A549 (cell line): ENCODE measurements at regions not wholly inside any gene's neighbourhood (a gene's known extent, or its start where the extent isn't known, plus 50 kb on each side); places are given as distances from the start of the nearest gene placed in this dataset.

Experiments
- ATAC-seq, 2 experiments: fragments of 200-7000 bp in 1 of 2; fragments of >200 bp in 1 of 2; cut with Nextera tagmentation in 1 of 2; cut with Tn5 transposase in 1 of 2; 3 replicates each; pipeline versions ENCODE4 v1.8.0 to v1.9.1; 2018 to 2020; ENCODE audit warnings: mild to moderate bottlenecking in 1 of 2, moderate library complexity in 1 of 2
- CTCF ChIA-PET: fragments of 300-600 bp; sonication (Branson Sonifier 250); formaldehyde crosslinking; extraction: SDS; loops from one replicate; lab custom pipeline; 2021; ENCODE audit warnings: antibody characterized with exemption, inconsistent platforms; lab: Yijun Ruan, JAX
- POLR2A ChIA-PET: fragments of 350-600 bp; formaldehyde crosslinking; extraction: SDS; loops from one replicate; lab custom pipeline; 2021; ENCODE audit warnings: antibody characterized with exemption, inconsistent platforms; lab: Yijun Ruan, JAX
- DNase-seq, 2 experiments: peaks; one replicate each; pipeline versions ENCODE4 v3.0.0 to v3.0.0-alpha.2; 2011 to 2016; ENCODE audit warnings: low read depth in 1 of 2, low spot score in 1 of 2
- FAIRE-seq: peaks from 2 replicates; lab custom pipeline; 2011; peaks lifted over from hg19 to GRCh38; lab: Jason Lieb, UNC
- H3K27ac ChIP-seq, 2 experiments: fragments of >200 bp; sonication (Bioruptor Twin); formaldehyde crosslinking; 3 replicates each; pipeline ENCODE4 v1.5.1; 2016 to 2017
- H3K4me1 ChIP-seq: fragments of >200 bp; sonication (Bioruptor Twin); formaldehyde crosslinking; 3 replicates; pipeline ENCODE4 v1.6.1; 2016
- H3K4me2 ChIP-seq: fragments of >200 bp; sonication (Bioruptor Twin); formaldehyde crosslinking; 3 replicates; pipeline ENCODE4 v1.6.1; 2016
- H3K4me3 ChIP-seq: fragments of >200 bp; sonication (Bioruptor Twin); formaldehyde crosslinking; 3 replicates; pipeline ENCODE4 v1.5.1; 2016
- H3K9me3 ChIP-seq: fragments of >200 bp; sonication (Bioruptor Twin); formaldehyde crosslinking; 3 replicates; pipeline ENCODE4 v1.6.1; 2016
- CBX2 ChIP-seq: fragments of 200-600 bp; sonication (generic); IDR thresholded peaks from 2 replicates; pipeline ENCODE4 v1.6.1; 2016; ENCODE audit warnings: low read depth, mild to moderate bottlenecking, borderline replicate concordance
- CEBPB ChIP-seq, 2 experiments: fragments of >200 bp in 1 of 2; sonication (Bioruptor Twin) in 1 of 2; formaldehyde crosslinking in 1 of 2; IDR thresholded peaks; 2 replicates each; pipeline ENCODE4 v1.6.1; 2012 to 2016
- CHD2 ChIP-seq: fragments of 150-350 bp; IDR thresholded peaks from 2 replicates; pipeline ENCODE4 v1.6.1; 2014; ENCODE audit warnings: low read length; ENCODE audit not compliant: partially characterized antibody
- CHD4 ChIP-seq: fragments of 200-600 bp; sonication (generic); IDR thresholded peaks from 2 replicates; pipeline ENCODE4 v1.6.1; 2016; ENCODE audit warnings: antibody characterized with exemption, mild to moderate bottlenecking, borderline replicate concordance
- E2F6 ChIP-seq: IDR thresholded peaks from 2 replicates; pipeline ENCODE4 v1.6.1; 2012; ENCODE audit warnings: low read depth, borderline replicate concordance
- EHMT2 ChIP-seq: fragments of 200-600 bp; sonication (generic); IDR thresholded peaks from 2 replicates; pipeline ENCODE4 v1.6.1; 2016; ENCODE audit warnings: antibody characterized with exemption, low read depth, mild to moderate bottlenecking, moderate library complexity
- EP300 ChIP-seq, 2 experiments: fragments of >200 bp; sonication (Bioruptor Twin); formaldehyde crosslinking; IDR thresholded peaks; 2 replicates in 1 of 2; 3 replicates in 1 of 2; pipeline ENCODE4 v1.6.1; 2016 to 2017
- HDAC2 ChIP-seq: fragments of 200-600 bp; sonication (generic); IDR thresholded peaks from 2 replicates; pipeline ENCODE4 v1.6.1; 2016
- HMGXB4 ChIP-seq: fragments of 250-450 bp; sonication (Bioruptor Pico); IDR thresholded peaks from 2 replicates; pipeline ENCODE4 v1.5.0; 2021; ENCODE audit warnings: mild to moderate bottlenecking, moderate library complexity, borderline replicate concordance
- HOXA7 ChIP-seq: fragments of 250-450 bp; sonication (Bioruptor Pico); IDR thresholded peaks from 2 replicates; pipeline ENCODE4 v1.5.0; 2020; ENCODE audit warnings: mild to moderate bottlenecking, moderate library complexity
- KDM5A ChIP-seq: fragments of 200-600 bp; sonication (generic); IDR thresholded peaks from 2 replicates; pipeline ENCODE4 v1.6.1; 2016; ENCODE audit warnings: antibody characterized with exemption, mild to moderate bottlenecking
- MAZ ChIP-seq: fragments of 150-350 bp; IDR thresholded peaks from 2 replicates; pipeline ENCODE4 v1.6.1; 2014; ENCODE audit warnings: antibody characterized with exemption, low read depth, low read length, borderline replicate concordance
- MYC ChIP-seq: IDR thresholded peaks from 2 replicates; pipeline ENCODE4 v1.6.1; 2012; ENCODE audit warnings: mild to moderate bottlenecking, inconsistent platforms, low read length, improper control_type of control experiment, borderline replicate concordance
- NFE2L2 ChIP-seq: fragments of 150-350 bp; conservative IDR thresholded peaks from 2 replicates; pipeline ENCODE4 v1.6.1; 2014; ENCODE audit warnings: low read length
- NPAS2 ChIP-seq: fragments of 250-450 bp; sonication (Bioruptor Pico); IDR thresholded peaks from 2 replicates; pipeline ENCODE4 v1.8.0; 2022; ENCODE audit warnings: mild to moderate bottlenecking, moderate library complexity, borderline replicate concordance
- PBX3 ChIP-seq: IDR thresholded peaks from 2 replicates; pipeline ENCODE4 v1.6.1; 2012
- POLR2AphosphoS2 ChIP-seq: conservative IDR thresholded peaks from 2 replicates; pipeline ENCODE4 v1.6.1; 2012; ENCODE audit warnings: low read length, improper control_type of control experiment, inconsistent platforms
- RARB ChIP-seq: fragments of 250-450 bp; sonication (Bioruptor Pico); IDR thresholded peaks from 2 replicates; pipeline ENCODE4 v1.8.0; 2021; ENCODE audit warnings: mild to moderate bottlenecking, moderate library complexity
- RFX5 ChIP-seq: fragments of 450-650 bp; IDR thresholded peaks from 2 replicates; pipeline ENCODE4 v1.7.1; 2014; ENCODE audit warnings: antibody characterized with exemption, mild to moderate bottlenecking, moderate library complexity
- RNF2 ChIP-seq: fragments of 200-600 bp; sonication (generic); IDR thresholded peaks from 2 replicates; pipeline ENCODE4 v1.6.1; 2016; ENCODE audit warnings: low read depth, mild to moderate bottlenecking, antibody characterized with exemption, moderate library complexity, borderline replicate concordance
- SREBF2 ChIP-seq: fragments of 450-650 bp; IDR thresholded peaks from 2 replicates; pipeline ENCODE4 v1.6.1; 2014; ENCODE audit warnings: mild to moderate bottlenecking, moderate library complexity
- TP53 ChIP-seq: fragments of 250-450 bp; sonication (Bioruptor Pico); IDR thresholded peaks from 2 replicates; pipeline ENCODE4 v1.5.0; 2021; ENCODE audit warnings: mild to moderate bottlenecking, moderate library complexity
- ZFP36 ChIP-seq: fragments of 450-650 bp; IDR thresholded peaks from 2 replicates; pipeline ENCODE4 v1.6.1; 2014; ENCODE audit warnings: borderline replicate concordance; ENCODE audit not compliant: partially characterized antibody
- ZNF302 ChIP-seq: fragments of 250-450 bp; sonication (Bioruptor Pico); IDR thresholded peaks from 2 replicates; pipeline ENCODE4 v1.9.0; 2021; ENCODE audit warnings: inconsistent platforms, mild to moderate bottlenecking, moderate library complexity
- ZSCAN20 ChIP-seq: fragments of 250-450 bp; sonication (Bioruptor Pico); IDR thresholded peaks from 2 replicates; pipeline ENCODE4 v1.8.0; 2022; ENCODE audit warnings: mild to moderate bottlenecking, moderate library complexity
- WGBS: methylation state at CpG from one replicate; pipeline ENCODE4 v1.1.6; 2017; ENCODE audit errors: missing lambda C conversion rate; 5-methylcytosine and 5-hydroxymethylcytosine counted together

- H3K9me3 ChIP-seq, result peaks cover 3% of the 10 kb centered on the region; the same call in 1 of the 3 replicates
- 11% methylated on average over 4 of the region's 4 CpGs for WGBS
- DNase-seq, result no peak
- H3K4me3 ChIP-seq, result no peak overlapping the region
- ChIA-PET POLR2A (no interaction called here), CTCF (no interaction called here)
- H3K27ac ChIP-seq, result no peak overlapping the region
- no peak for ATAC-seq
- FAIRE-seq, result no peak
- H3K4me2 ChIP-seq, result no peak overlapping the region
- TF ChIP-seq KDM5A, result no peak
- TF ChIP-seq CEBPB (IDR thresholded peaks at IDR 0.05), result no peak
- no peak for TF ChIP-seq RNF2
- TF ChIP-seq NFE2L2, result no peak
- TF ChIP-seq PBX3, result no peak
- no peak for TF ChIP-seq CHD2
- TF ChIP-seq RFX5, result no peak
- no peak for TF ChIP-seq E2F6
- TF ChIP-seq POLR2AphosphoS2, result no peak
- TF ChIP-seq NPAS2 (CRISPR knock-in tag), result no peak
- TF ChIP-seq RARB (CRISPR knock-in tag), result no peak
- no peak for TF ChIP-seq EP300 (IDR thresholded peaks at IDR 0.05)
- H3K4me1 ChIP-seq, result no peaks in the 10 kb centered on the region
Observed at GRCh38 chr5:30734118-30734517, 459.4 kb upstream of the CDH6 start.

GRCh38 chr5:30725073-30725472, 468.4 kb upstream of the CDH6 start:
- 0% methylated on average over 1 of the region's 1 CpG for WGBS
- ATAC-seq (no peak), FAIRE-seq (no peak), DNase-seq (no peak)
- ChIA-PET POLR2A (no interaction called here), CTCF (no interaction called here)
- H3K4me1 ChIP-seq, result no peaks in the 10 kb centered on the region
- no peak overlapping the region for H3K27ac ChIP-seq
- H3K4me2 ChIP-seq, result no peak overlapping the region
- H3K4me3 ChIP-seq, result no peak overlapping the region
- TF ChIP-seq CHD2 (no peak), TP53 (no peak), CBX2 (no peak), NPAS2 (CRISPR knock-in tag) (no peak), HDAC2 (no peak), MAZ (no peak), ZSCAN20 (no peak), EHMT2 (no peak), MYC (no peak), ZFP36 (no peak), ZNF302 (no peak), HOXA7 (CRISPR knock-in tag) (no peak), E2F6 (no peak), RNF2 (no peak), HMGXB4 (CRISPR knock-in tag) (no peak), CHD4 (no peak), SREBF2 (no peak)
- H3K9me3 ChIP-seq, result no peaks in the 10 kb centered on the region
